ENCODE measurements at regions not wholly inside any gene's neighbourhood (a gene's known extent, or its start where the extent isn't known, plus 50 kb on each side); places are given as distances from the start of the nearest gene placed in this dataset.
A peak's percentile ranks its signal among the peaks of the same experiment; 100 is the strongest.

DNA sequence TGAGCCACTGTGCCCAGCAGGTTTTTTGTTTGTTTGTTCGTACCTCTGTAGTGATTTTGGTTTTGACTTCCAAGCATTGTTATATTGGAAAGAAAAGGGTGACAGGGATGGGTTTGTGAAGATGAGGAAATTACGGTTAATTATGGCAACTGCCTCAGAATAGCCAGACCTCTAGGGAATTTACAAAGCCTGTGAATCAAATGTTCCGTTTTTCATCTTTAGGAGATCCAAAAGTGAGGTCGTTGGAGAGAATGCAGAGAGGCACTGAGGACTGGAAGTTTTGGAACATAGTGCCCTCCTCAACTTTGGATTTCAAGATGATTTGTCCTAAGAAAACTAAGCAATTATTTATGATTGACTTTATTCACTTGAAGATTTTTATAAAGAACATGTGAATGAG is 54.5 kb upstream of the EVL start:
- ATAC-seq (no peak), DNase-seq (no peak)
- no peaks in the 10 kb centered on the region for H3K27me3 ChIP-seq
- no peaks in the 10 kb centered on the region for H3K9me3 ChIP-seq
- peaks cover 5% of the 10 kb centered on the region for H3K4me1 ChIP-seq
- no peak overlapping the region for H3K4me3 ChIP-seq
- TF ChIP-seq, protein P1, sequence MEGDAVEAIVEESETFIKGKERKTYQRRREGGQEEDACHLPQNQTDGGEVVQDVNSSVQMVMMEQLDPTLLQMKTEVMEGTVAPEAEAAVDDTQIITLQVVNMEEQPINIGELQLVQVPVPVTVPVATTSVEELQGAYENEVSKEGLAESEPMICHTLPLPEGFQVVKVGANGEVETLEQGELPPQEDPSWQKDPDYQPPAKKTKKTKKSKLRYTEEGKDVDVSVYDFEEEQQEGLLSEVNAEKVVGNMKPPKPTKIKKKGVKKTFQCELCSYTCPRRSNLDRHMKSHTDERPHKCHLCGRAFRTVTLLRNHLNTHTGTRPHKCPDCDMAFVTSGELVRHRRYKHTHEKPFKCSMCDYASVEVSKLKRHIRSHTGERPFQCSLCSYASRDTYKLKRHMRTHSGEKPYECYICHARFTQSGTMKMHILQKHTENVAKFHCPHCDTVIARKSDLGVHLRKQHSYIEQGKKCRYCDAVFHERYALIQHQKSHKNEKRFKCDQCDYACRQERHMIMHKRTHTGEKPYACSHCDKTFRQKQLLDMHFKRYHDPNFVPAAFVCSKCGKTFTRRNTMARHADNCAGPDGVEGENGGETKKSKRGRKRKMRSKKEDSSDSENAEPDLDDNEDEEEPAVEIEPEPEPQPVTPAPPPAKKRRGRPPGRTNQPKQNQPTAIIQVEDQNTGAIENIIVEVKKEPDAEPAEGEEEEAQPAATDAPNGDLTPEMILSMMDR (IDR thresholded peaks at IDR 0.05), result no peak
- intact Hi-C loops (cut with DNase I), result no loop called here
- H3K27ac ChIP-seq, result no peak overlapping the region
- no peaks in the 10 kb centered on the region for H3K36me3 ChIP-seq

DNA sequence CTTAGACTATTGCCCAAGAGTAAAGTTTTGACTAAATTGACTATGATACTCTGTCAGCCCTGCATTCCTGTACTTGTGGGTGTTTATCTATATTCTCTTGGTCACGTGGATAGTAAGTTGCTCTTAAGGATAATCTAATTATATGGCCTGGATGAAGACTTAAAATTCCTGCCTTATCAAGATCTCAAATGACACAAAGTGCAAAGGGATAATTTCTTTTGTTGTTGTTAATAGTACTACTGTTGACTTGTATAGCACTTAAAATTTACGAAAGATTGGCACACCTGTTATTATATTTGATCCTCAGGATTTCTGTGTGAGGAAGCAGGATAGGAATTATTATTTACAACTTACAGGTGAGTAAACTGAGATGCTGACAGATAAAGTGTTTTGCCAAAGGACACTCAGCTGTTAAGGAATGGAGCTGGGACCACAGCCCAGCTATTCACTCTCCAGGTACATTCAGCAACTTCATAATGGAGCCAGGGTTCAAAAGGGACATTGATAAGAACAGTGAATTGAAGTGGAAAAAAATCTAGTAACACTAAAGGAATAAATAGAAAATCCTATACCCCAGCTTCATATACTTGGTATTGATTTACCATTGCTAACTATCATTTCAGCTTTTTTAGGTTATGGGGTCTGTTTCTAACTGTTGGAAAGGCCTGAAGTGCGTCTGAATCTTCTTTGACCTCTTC is 53.4 kb upstream of the EVL start:
- TF ChIP-seq, protein P1 (IDR thresholded peaks at IDR 0.05), result no peak
- H3K4me1 ChIP-seq, result peaks cover 9% of the 10 kb centered on the region
- no peak for DNase-seq
- no peaks in the 10 kb centered on the region for H3K27me3 ChIP-seq
- H3K36me3 ChIP-seq, result no peaks in the 10 kb centered on the region
- no peak for ATAC-seq
- no peak overlapping the region for H3K4me3 ChIP-seq
- intact Hi-C loops (cut with DNase I), result no loop called here
- H3K27ac ChIP-seq, result no peak overlapping the region
- H3K9me3 ChIP-seq, result no peaks in the 10 kb centered on the region

DNA sequence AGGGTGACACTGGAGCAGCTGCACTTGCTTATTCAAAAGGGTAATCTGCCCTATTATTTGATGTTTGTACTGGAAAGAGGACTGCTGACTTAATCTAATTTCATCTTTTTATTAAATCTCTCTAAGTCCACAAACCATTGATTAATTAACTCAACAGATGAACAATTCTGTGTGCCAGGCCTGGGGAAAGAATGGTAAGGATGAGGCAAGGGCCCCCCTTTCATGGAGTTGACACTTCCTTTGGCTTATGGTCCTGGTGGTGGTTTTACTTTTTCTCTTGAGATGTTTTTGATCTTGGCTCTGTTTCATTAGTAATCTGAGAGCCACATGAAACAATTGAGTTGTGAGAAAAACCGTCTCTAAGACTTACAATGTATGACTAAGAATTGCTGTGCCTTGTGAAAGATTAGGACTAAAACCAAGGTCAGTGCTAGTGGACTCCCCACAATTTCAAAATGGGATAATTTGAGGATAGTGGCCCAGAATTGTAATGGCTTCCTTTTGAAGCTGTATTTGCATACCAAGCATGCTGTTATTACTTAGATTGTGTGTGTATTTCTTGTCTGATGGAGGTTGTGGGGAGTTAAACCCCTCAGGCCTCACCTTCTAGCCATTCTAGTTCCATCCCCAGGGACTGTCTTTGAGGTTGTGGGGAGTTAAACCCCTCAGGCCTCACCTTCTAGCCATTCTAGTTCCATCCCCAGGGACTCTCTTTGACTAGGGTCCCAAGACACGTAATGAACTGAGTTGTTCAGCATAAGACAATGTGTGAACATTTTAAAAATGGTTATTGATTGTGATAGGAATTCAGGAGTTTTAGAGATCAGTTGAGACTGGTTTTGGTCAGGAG is 52.5 kb upstream of the EVL start:
- TF ChIP-seq, protein P1 (IDR thresholded peaks at IDR 0.05), result no peak
- no peaks in the 10 kb centered on the region for H3K27me3 ChIP-seq
- H3K9me3 ChIP-seq, result no peaks in the 10 kb centered on the region
- peaks cover 15% of the 10 kb centered on the region for H3K4me1 ChIP-seq
- ATAC-seq (no peak), DNase-seq (no peak)
- H3K4me3 ChIP-seq, result no peak overlapping the region
- no peak overlapping the region for H3K27ac ChIP-seq
- no peaks in the 10 kb centered on the region for H3K36me3 ChIP-seq
- intact Hi-C loops (cut with DNase I), result no loop called here

DNA sequence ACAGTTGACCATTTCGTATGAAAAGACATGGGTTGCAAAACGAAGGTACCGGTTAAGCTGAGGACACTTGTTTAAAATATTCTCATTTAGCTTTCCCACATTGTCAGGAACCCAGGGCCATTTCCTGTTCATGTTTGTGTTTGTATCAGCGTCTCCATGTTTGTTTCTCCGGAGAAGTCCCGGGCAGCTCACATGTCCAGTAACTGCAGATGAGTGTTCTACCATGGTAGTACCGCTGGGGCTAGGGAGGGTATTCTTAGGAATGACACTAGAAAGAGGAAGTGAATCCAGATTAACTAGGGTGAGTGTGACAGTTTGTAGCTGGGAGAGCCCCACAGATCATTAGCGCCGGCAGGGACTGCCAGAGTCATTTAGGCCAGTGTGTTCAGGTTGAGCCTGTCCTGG is 50.0 kb upstream of the EVL start:
- peaks cover 23% of the 10 kb centered on the region for H3K4me1 ChIP-seq
- TF ChIP-seq, protein P1 (IDR thresholded peaks at IDR 0.05), result no peak
- H3K36me3 ChIP-seq, result no peaks in the 10 kb centered on the region
- peak overlapping the region; percentile 49 for H3K27ac ChIP-seq
- H3K4me3 ChIP-seq, result no peak overlapping the region
- ATAC-seq (peak; percentile 93), DNase-seq (no peak)
- no peaks in the 10 kb centered on the region for H3K27me3 ChIP-seq
- intact Hi-C loops (cut with DNase I), result no loop called here
- H3K9me3 ChIP-seq, result no peaks in the 10 kb centered on the region

All from upper lobe of right lung (tissue), 1 donor.